IMR-90 (cell line): ENCODE measurements at regions not wholly inside any gene's neighbourhood (a gene's known extent, or its start where the extent isn't known, plus 50 kb on each side); places are given as distances from the start of the nearest gene placed in this dataset.
A peak's percentile ranks its signal among the peaks of the same experiment; 100 is the strongest.

ENCODE experiments used
- ATAC-seq: fragments of 200-7000 bp; cut with Tn5 transposase; 2 replicates; pipeline ENCODE4 v1.9.1; 2020; ENCODE audit warnings: low read depth, mild to moderate bottlenecking, moderate library complexity
- BruUV-seq: library from RNA; stranded (reverse); fragments of 400-500 nt; replicated peaks from 2 replicates; lab custom pipeline; 2021; lab: Mats Ljungman, UMichigan
- CTCF ChIA-PET: fragments of 300-600 bp; formaldehyde crosslinking; extraction: SDS; loops from one replicate; lab custom pipeline; 2021; ENCODE audit warnings: antibody characterized with exemption; lab: Yijun Ruan, JAX
- POLR2A ChIA-PET: fragments of 300-600 bp; sonication (Branson Sonifier 250); formaldehyde crosslinking; loops from one replicate; lab custom pipeline; 2022; ENCODE audit warnings: antibody characterized with exemption; ENCODE audit not compliant: unreplicated experiment; lab: Charles Lee
- DNase-seq: peaks from one replicate; pipeline ENCODE4 v3.0.0; 2013
- H2AFZ ChIP-seq: replicated peaks from 2 replicates; pipeline ENCODE3; 2013; ENCODE audit warnings: low read length, mild to moderate bottlenecking; ENCODE audit not compliant: poor library complexity
- H2AK5ac ChIP-seq: 2 replicates; pipeline ENCODE4 v1.6.1; 2013; ENCODE audit warnings: low read depth, low read length, inconsistent platforms
- H2AK9ac ChIP-seq: replicated peaks from 2 replicates; pipeline ENCODE3; 2013; ENCODE audit warnings: mild to moderate bottlenecking, low read depth, low read length, moderate library complexity; ENCODE audit not compliant: poor library complexity
- H2BK120ac ChIP-seq: 2 replicates; pipeline ENCODE4 v1.6.1; 2013; ENCODE audit warnings: low read depth, low read length, inconsistent platforms
- H2BK15ac ChIP-seq: 3 replicates; pipeline ENCODE4 v1.6.1; 2013; ENCODE audit warnings: low read depth, low read length, inconsistent platforms
- H2BK20ac ChIP-seq: 2 replicates; pipeline ENCODE4 v1.6.1; 2013; ENCODE audit warnings: low read depth, mild to moderate bottlenecking, inconsistent platforms, low read length, moderate library complexity
- H2BK5ac ChIP-seq: 2 replicates; pipeline ENCODE4 v1.6.1; 2013; ENCODE audit warnings: mild to moderate bottlenecking, low read depth, low read length, inconsistent platforms; ENCODE audit not compliant: poor library complexity, severe bottlenecking
- H3K14ac ChIP-seq: replicated peaks from 2 replicates; pipeline ENCODE4 v1.6.1; 2013; ENCODE audit warnings: low read depth, low read length, inconsistent platforms
- H3K18ac ChIP-seq: 2 replicates; pipeline ENCODE4 v1.6.1; 2013; ENCODE audit warnings: low read depth, low read length, control low read depth
- H3K23ac ChIP-seq: 2 replicates; pipeline ENCODE4 v1.6.1; 2013; ENCODE audit warnings: low read depth, low read length, inconsistent platforms
- H3K27ac ChIP-seq: 2 replicates; pipeline ENCODE4 v1.5.1; 2013; ENCODE audit warnings: mild to moderate bottlenecking, control low read depth, low read length; ENCODE audit not compliant: insufficient read depth
- H3K27me3 ChIP-seq: 2 replicates; pipeline ENCODE4 v1.6.1; 2013; ENCODE audit warnings: low read length; ENCODE audit not compliant: control insufficient read depth, insufficient read depth
- H3K36me3 ChIP-seq: 2 replicates; pipeline ENCODE4 v1.6.1; 2013; ENCODE audit warnings: low read length, mixed read lengths; ENCODE audit not compliant: control insufficient read depth, insufficient read depth
- H3K4ac ChIP-seq: 2 replicates; pipeline ENCODE4 v1.6.1; 2013; ENCODE audit warnings: low read depth, low read length, inconsistent platforms
- H3K4me1 ChIP-seq: 2 replicates; pipeline ENCODE4 v1.6.1; 2013; ENCODE audit warnings: low read length, mixed read lengths; ENCODE audit not compliant: control insufficient read depth, insufficient read depth
- H3K4me2 ChIP-seq: 2 replicates; pipeline ENCODE4 v1.6.1; 2013; ENCODE audit warnings: low read depth, mild to moderate bottlenecking, control low read depth, low read length, moderate library complexity
- H3K4me3 ChIP-seq: 2 replicates; pipeline ENCODE4 v1.5.1; 2013; ENCODE audit warnings: low read depth, mild to moderate bottlenecking, control low read depth, low read length, moderate library complexity; ENCODE audit not compliant: insufficient read depth
- H3K56ac ChIP-seq: 2 replicates; pipeline ENCODE4 v1.6.1; 2013; ENCODE audit warnings: low read length, inconsistent platforms; ENCODE audit not compliant: insufficient read depth; ENCODE audit errors: extremely low read depth
- H3K79me1 ChIP-seq, 2 experiments: 2 replicates each; pipeline ENCODE4 v1.6.1; 2013; ENCODE audit warnings: low read length in 2 of 2, inconsistent platforms in 1 of 2, low read depth in 1 of 2
- H3K9ac ChIP-seq: 2 replicates; pipeline ENCODE4 v1.6.1; 2013; ENCODE audit warnings: low read depth, low read length, control low read depth
- H3K9me1 ChIP-seq: 2 replicates; pipeline ENCODE4 v1.6.1; 2013; ENCODE audit warnings: low read length, inconsistent platforms; ENCODE audit not compliant: insufficient read depth
- H3K9me3 ChIP-seq: 2 replicates; pipeline ENCODE4 v1.6.1; 2013; ENCODE audit warnings: low read length; ENCODE audit not compliant: control insufficient read depth, insufficient read depth
- H4K20me1 ChIP-seq: 2 replicates; pipeline ENCODE4 v1.6.1; 2013; ENCODE audit warnings: low read length, inconsistent platforms; ENCODE audit not compliant: insufficient read depth
- H4K5ac ChIP-seq: 2 replicates; pipeline ENCODE4 v1.6.1; 2013; ENCODE audit warnings: mild to moderate bottlenecking, low read depth, low read length, control low read depth
- H4K8ac ChIP-seq, 2 experiments: 2 replicates each; pipeline ENCODE4 v1.6.1; 2013; ENCODE audit warnings: low read depth in 2 of 2, low read length in 2 of 2, control low read depth in 1 of 2, inconsistent platforms in 1 of 2
- H4K91ac ChIP-seq: 2 replicates; pipeline ENCODE4 v1.6.1; 2013; ENCODE audit warnings: low read depth, low read length, inconsistent platforms; ENCODE audit not compliant: insufficient read depth
- CTCF ChIP-seq: conservative IDR thresholded peaks from 2 replicates; pipeline ENCODE4 v1.5.1; 2012; ENCODE audit warnings: mild to moderate bottlenecking, low read depth, low read length, improper control_type of control experiment
- RAD21 ChIP-seq: IDR thresholded peaks from 2 replicates; pipeline ENCODE4 v1.6.1; 2012; ENCODE audit warnings: low read length, improper control_type of control experiment
- WGBS, 2 experiments: methylation state at CpG; one replicate each; pipeline versions ENCODE4 v1.1.5 to v1.1.7; 2013; ENCODE audit warnings: missing lambda C conversion rate in 2 of 2; ENCODE audit not compliant: insufficient read length in 1 of 2; ENCODE audit errors: extremely low coverage in 2 of 2; 5-methylcytosine and 5-hydroxymethylcytosine counted together
- dilution Hi-C: fragments of 300-500 bp; cut with HindIII; formaldehyde crosslinking; loops from one replicate; pipeline ENCODE4 v1.14.3; 2018; ENCODE audit warnings: low sequenced_read_pairs; ENCODE audit not compliant: unreplicated experiment
- in situ Hi-C: fragments of 300-500 bp; cut with MboI; formaldehyde crosslinking; loops from 3 replicates; pipeline ENCODE4 v1.14.3; 2019; ENCODE audit warnings: low sequenced_read_pairs, inconsistent platforms, mixed read lengths
- intact Hi-C: fragments of 100-400 bp; cut with micrococcal nuclease; formaldehyde crosslinking; loops from 2 replicates; pipeline ENCODE4 v1.10.0; 2022

- Histone ChIP-seq H3K14ac (no peak overlapping the region), H3K4me2 (no peak overlapping the region), H2BK5ac (no peak overlapping the region), H2AK5ac (no peak overlapping the region), H4K20me1 (no peaks in the 10 kb centered on the region), H3K4me3 (no peak overlapping the region), H3K23ac (no peak overlapping the region), H4K8ac (no peak overlapping the region), H3K18ac (no peak overlapping the region), H3K9me3 (no peaks in the 10 kb centered on the region), H2BK15ac (no peak overlapping the region), H3K36me3 (no peaks in the 10 kb centered on the region), H4K5ac (no peak overlapping the region), H3K27ac (no peak overlapping the region), H3K4me1 (no peaks in the 10 kb centered on the region), H3K79me1 (no peaks in the 10 kb centered on the region), H4K91ac (no peak overlapping the region), H2AFZ (peak overlapping the region; percentile 63), H3K4ac (no peak overlapping the region), H2BK120ac (no peak overlapping the region), H3K9me1 (no peaks in the 10 kb centered on the region), H2BK20ac (no peak overlapping the region), H3K56ac (no peak overlapping the region), H2AK9ac (no peak overlapping the region), H3K27me3 (no peaks in the 10 kb centered on the region; the same call in 1 of the 2 replicates), H3K9ac (no peak overlapping the region)
- ChIA-PET POLR2A (no interaction called here), CTCF (interaction anchor here (0.7 kb wide), 1 partner anchor 11 kb away, joined by 3 read pairs; no protein-coding TSS in a partner anchor)
- 60% methylated on average over 1 of the region's 3 CpGs; no CpG with 5 or more reads in 1 of the 2 experiments for WGBS, 2 experiments
- no TSS peak for BruUV-seq
- in situ Hi-C loops, result no loop called here
- ATAC-seq, result peak; percentile 85
- TF ChIP-seq CTCF, result peak; percentile 33; the same call in 1 of the 2 replicates
- no peak for TF ChIP-seq RAD21
- dilution Hi-C loops, result no loop called here
- intact Hi-C loops, result loop anchor here (5.0 kb wide), 1 partner anchor 1209 kb away; no protein-coding TSS in a partner anchor
- DNase-seq, result peak; percentile 21
Measured at GRCh38 chr12:115871714-115872113, 405.8 kb downstream of the MED13L start.
